ENCODE measurements at regions not wholly inside any gene's neighbourhood (a gene's known extent, or its start where the extent isn't known, plus 50 kb on each side); places are given as distances from the start of the nearest gene placed in this dataset.

- no peak overlapping the region for H3K4me3 ChIP-seq (ENCODE audit: low read depth, low read length)
- DNase-seq (ENCODE audit: low read depth) (no peak), FAIRE-seq (no peak)
- H3K27me3 ChIP-seq (ENCODE audit: control insufficient read depth, insufficient read depth, low read length) = no peaks in the 10 kb centered on the region
- no peaks in the 10 kb centered on the region for H3K36me3 ChIP-seq (ENCODE audit: control insufficient read depth, insufficient read depth, low read length)
- no peak for TF ChIP-seq CTCF (IDR thresholded peaks at IDR 0.05; ENCODE audit: insufficient read depth, low read length, severe bottlenecking)
Measured at GRCh38 chr18:22355598-22355997, 62.1 kb downstream of the CTAGE1 start.

GRCh38 chr18:22355069-22355468 lies 62.6 kb downstream of the CTAGE1 start:
- H3K27me3 ChIP-seq (ENCODE audit: control insufficient read depth, insufficient read depth, low read length) = no peaks in the 10 kb centered on the region
- no peaks in the 10 kb centered on the region for H3K36me3 ChIP-seq (ENCODE audit: control insufficient read depth, insufficient read depth, low read length)
- DNase-seq (ENCODE audit: low read depth) (no peak), FAIRE-seq (no peak)
- no peak overlapping the region for H3K4me3 ChIP-seq (ENCODE audit: low read depth, low read length)
- no peak for TF ChIP-seq CTCF (IDR thresholded peaks at IDR 0.05; ENCODE audit: insufficient read depth, low read length, severe bottlenecking)

- H3K36me3 ChIP-seq (ENCODE audit: control insufficient read depth, insufficient read depth, low read length) = no peaks in the 10 kb centered on the region
- no peak overlapping the region for H3K4me3 ChIP-seq (ENCODE audit: low read depth, low read length)
- FAIRE-seq = no peak
- H3K27me3 ChIP-seq (ENCODE audit: control insufficient read depth, insufficient read depth, low read length) = no peaks in the 10 kb centered on the region
- TF ChIP-seq CTCF (IDR thresholded peaks at IDR 0.05; ENCODE audit: insufficient read depth, low read length, severe bottlenecking) = no peak
- no peak for DNase-seq (ENCODE audit: low read depth)
Measured at GRCh38 chr18:22349966-22350365, 67.7 kb downstream of the CTAGE1 start.

- Histone ChIP-seq H3K27me3 (ENCODE audit: control insufficient read depth, insufficient read depth, low read length) (no peaks in the 10 kb centered on the region), H3K36me3 (ENCODE audit: control insufficient read depth, insufficient read depth, low read length) (no peaks in the 10 kb centered on the region), H3K4me3 (ENCODE audit: low read depth, low read length) (peak overlapping the region; percentile 49)
- DNase-seq (ENCODE audit: low read depth) = no peak
- peak; percentile 68 for FAIRE-seq
- TF ChIP-seq CTCF (IDR thresholded peaks at IDR 0.05; ENCODE audit: insufficient read depth, low read length, severe bottlenecking) = no peak
Measured at GRCh38 chr18:22349317-22349898, 68.3 kb downstream of the CTAGE1 start.

- FAIRE-seq (peak; percentile 55), DNase-seq (ENCODE audit: low read depth) (peak; percentile 68)
- no peaks in the 10 kb centered on the region for H3K27me3 ChIP-seq (ENCODE audit: control insufficient read depth, insufficient read depth, low read length)
- peak overlapping the region; percentile 49 for H3K4me3 ChIP-seq (ENCODE audit: low read depth, low read length)
- no peak for TF ChIP-seq CTCF (IDR thresholded peaks at IDR 0.05; ENCODE audit: insufficient read depth, low read length, severe bottlenecking)
- no peaks in the 10 kb centered on the region for H3K36me3 ChIP-seq (ENCODE audit: control insufficient read depth, insufficient read depth, low read length)
Measured at GRCh38 chr18:22348521-22349316, 69.0 kb downstream of the CTAGE1 start.

Measured in bronchial epithelial cell (primary cell).